GM12891 (cell line): ENCODE measurements at regions not wholly inside any gene's neighbourhood (a gene's known extent, or its start where the extent isn't known, plus 50 kb on each side); places are given as distances from the start of the nearest gene placed in this dataset.

ENCODE experiments used
- DNase-seq: peaks from one replicate; pipeline ENCODE4 v3.0.0; 2011; ENCODE audit warnings: low spot score; ENCODE audit not compliant: insufficient read length
- FAIRE-seq: peaks from 2 replicates; lab custom pipeline; 2011; peaks lifted over from hg19 to GRCh38; lab: Jason Lieb, UNC
- PAX5 ChIP-seq: IDR thresholded peaks from 2 replicates; pipeline ENCODE4 v1.6.1; 2011; ENCODE audit warnings: low read length, moderate library complexity, mild to moderate bottlenecking; ENCODE audit not compliant: insufficient read depth, severe bottlenecking
- POLR2A ChIP-seq: IDR thresholded peaks from 2 replicates; pipeline ENCODE4 v1.6.1; 2011; ENCODE audit warnings: low read depth, low read length, control low read depth
- POLR2AphosphoS5 ChIP-seq: IDR thresholded peaks from 2 replicates; pipeline ENCODE4 v1.6.1; 2011; ENCODE audit warnings: low read depth, low read length, control low read depth
- POU2F2 ChIP-seq: IDR thresholded peaks from 2 replicates; pipeline ENCODE4 v1.6.1; 2011; ENCODE audit warnings: low read depth, mild to moderate bottlenecking, control low read depth, low read length, moderate library complexity
- SPI1 ChIP-seq: IDR thresholded peaks from 2 replicates; pipeline ENCODE4 v1.6.1; 2011; ENCODE audit warnings: low read depth, low read length, control low read depth
- TAF1 ChIP-seq: IDR thresholded peaks from 2 replicates; pipeline ENCODE4 v1.6.1; 2011; ENCODE audit warnings: low read depth, low read length, control low read depth

- DNase-seq (no peak), FAIRE-seq (no peak)
- TF ChIP-seq POLR2AphosphoS5, result no peak
- no peak for TF ChIP-seq SPI1
- TF ChIP-seq TAF1, result no peak
- TF ChIP-seq POU2F2, result no peak
- TF ChIP-seq PAX5, result no peak
- TF ChIP-seq POLR2A, result no peak
Measured at GRCh38 chr3:180354214-180354613, 247.7 kb upstream of the TTC14 start.

DNA sequence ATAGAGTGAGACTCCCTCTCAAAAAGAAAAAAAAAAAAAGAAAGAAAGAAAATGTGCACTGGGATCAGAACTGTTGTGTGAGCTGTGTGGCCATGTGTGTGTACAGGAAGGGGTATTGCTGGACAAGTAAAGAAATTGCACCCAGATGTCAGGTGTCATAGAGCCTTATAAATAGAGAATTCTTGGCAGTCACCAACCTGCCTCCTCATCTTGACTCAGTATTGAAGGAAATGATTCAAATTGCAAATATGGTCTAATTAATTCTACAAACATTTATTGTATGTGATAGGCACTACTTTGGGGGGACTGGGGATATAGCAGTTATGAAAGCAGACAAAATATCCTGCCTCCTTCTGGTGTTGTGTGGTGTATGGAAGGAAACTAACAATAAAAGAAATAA, 243.8 kb upstream of the TTC14 start:
- no peak for DNase-seq
- no peak for FAIRE-seq

GRCh38 chr3:180359061-180359952, 242.7 kb upstream of the TTC14 start:
- no peak for DNase-seq
- no peak for FAIRE-seq
- no peak for TF ChIP-seq POLR2AphosphoS5
- TF ChIP-seq TAF1, result no peak
- no peak for TF ChIP-seq PAX5
- no peak for TF ChIP-seq SPI1
- TF ChIP-seq POLR2A, result no peak
- no peak for TF ChIP-seq POU2F2

More for the DNA sequence above, 243.8 kb upstream of the TTC14 start:
- TF ChIP-seq TAF1 (no peak), POLR2AphosphoS5 (no peak), POU2F2 (no peak), PAX5 (no peak), SPI1 (no peak), POLR2A (no peak)

GRCh38 chr3:180359953-180360279, 242.0 kb upstream of the TTC14 start:
- FAIRE-seq (no peak), DNase-seq (no peak)
- no peak for TF ChIP-seq TAF1
- TF ChIP-seq POLR2A, result no peak
- TF ChIP-seq POU2F2, result no peak
- TF ChIP-seq POLR2AphosphoS5, result no peak
- no peak for TF ChIP-seq PAX5
- no peak for TF ChIP-seq SPI1

- FAIRE-seq (no peak), DNase-seq (no peak)
- no peak for TF ChIP-seq POU2F2
- TF ChIP-seq POLR2A, result no peak
- no peak for TF ChIP-seq SPI1
- no peak for TF ChIP-seq TAF1
- TF ChIP-seq PAX5, result no peak
- TF ChIP-seq POLR2AphosphoS5, result no peak
Measured at GRCh38 chr3:180362081-180362480, 239.9 kb upstream of the TTC14 start.

GRCh38 chr3:180375831-180376230, 226.1 kb upstream of the TTC14 start:
- DNase-seq (no peak), FAIRE-seq (no peak)
- TF ChIP-seq PAX5 (no peak), SPI1 (no peak), POLR2A (no peak), POLR2AphosphoS5 (no peak), TAF1 (no peak), POU2F2 (no peak)

DNA sequence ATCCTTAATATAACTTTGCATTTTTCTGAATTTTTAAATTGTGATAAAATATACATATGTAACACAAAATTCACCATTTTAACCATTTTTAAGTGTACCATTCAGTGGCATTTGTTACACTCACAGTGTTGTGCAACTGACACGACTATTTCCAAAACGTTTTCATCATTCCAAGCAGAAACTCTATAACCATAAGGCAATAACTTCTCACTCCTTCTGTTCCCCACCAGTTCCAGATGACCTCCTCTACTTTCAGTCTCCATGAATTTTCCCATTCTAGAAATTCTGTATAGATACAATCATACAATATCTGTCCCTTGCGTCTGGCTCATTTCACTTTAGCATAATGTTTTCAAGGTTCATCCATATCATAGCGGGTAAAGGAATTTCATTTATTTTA, 223.5 kb upstream of the TTC14 start:
- TF ChIP-seq POLR2AphosphoS5 (no peak), SPI1 (no peak), PAX5 (no peak), TAF1 (no peak)
- no peak for DNase-seq
- FAIRE-seq, result no peak

DNA sequence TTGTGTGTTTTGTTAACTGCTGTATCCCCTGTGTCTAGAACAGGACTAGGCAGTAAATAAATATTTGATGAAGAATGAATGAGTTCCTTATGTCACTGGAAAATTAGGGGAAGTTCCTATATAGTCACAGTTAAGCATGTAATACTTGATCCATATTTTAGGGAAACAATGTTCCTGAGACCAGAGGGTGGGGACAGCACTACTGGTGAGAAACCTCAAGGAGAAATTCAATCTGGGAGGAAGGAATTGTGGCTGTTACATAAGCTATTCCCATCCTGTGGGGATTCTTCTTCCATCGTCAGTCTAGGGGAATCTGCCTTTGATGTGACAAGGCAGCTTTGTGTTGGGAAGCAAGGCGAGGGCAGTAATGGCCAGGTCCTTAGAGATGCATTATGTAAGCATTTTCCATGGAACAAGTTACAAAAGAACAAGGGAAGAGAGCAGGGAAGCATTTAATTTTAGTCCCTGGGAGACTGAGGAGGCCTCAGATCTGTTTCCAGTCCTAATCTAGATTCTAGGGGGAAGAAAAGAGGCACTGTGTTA, 219.3 kb upstream of the TTC14 start:
- TF ChIP-seq POU2F2 (no peak), POLR2AphosphoS5 (no peak), POLR2A (no peak), SPI1 (no peak), PAX5 (no peak), TAF1 (no peak)
- FAIRE-seq (no peak), DNase-seq (no peak)

DNA sequence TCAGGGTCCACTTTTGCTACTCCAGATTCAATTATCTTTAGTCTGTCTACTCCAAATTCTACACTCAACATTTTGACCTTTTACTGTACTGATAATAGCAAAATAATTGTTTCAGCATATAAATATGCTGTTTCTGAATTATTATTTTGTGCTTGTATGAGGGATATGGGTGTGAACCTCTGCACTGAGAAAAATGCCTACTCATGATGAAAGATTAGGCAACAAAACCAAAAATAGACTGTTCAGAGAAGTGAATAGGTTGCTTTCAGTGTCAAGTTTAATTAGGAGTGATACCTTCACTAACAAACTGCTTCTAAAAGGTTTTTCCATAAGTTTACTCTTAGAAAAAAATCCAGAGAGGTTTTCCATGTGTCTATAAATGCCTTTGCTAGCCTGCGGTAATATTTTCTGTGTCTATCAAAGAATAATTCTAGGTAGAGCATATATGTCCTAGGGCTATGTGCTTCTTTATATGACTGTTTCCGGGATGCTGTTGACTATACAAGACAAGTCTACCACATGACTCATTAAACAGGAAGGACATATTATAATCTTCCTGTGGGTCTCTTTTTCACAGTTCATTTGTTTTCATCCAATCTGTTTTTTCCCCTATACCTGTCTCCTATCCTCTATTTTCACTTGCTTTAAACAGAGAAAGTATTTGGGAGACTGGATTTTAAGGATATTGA, 218.5 kb upstream of the TTC14 start:
- DNase-seq (no peak), FAIRE-seq (no peak)
- TF ChIP-seq POLR2A (no peak), TAF1 (no peak), POU2F2 (no peak), POLR2AphosphoS5 (no peak), PAX5 (no peak), SPI1 (no peak)

GRCh38 chr3:180390313-180390712, 211.7 kb upstream of the TTC14 start:
- DNase-seq (no peak), FAIRE-seq (no peak)
- TF ChIP-seq PAX5 (no peak), POLR2A (no peak), POU2F2 (no peak), POLR2AphosphoS5 (no peak)

GRCh38 chr3:180391001-180391400, 211.0 kb upstream of the TTC14 start:
- no peak for FAIRE-seq
- TF ChIP-seq SPI1, result no peak
- no peak for DNase-seq
